K562 (cell line): ENCODE measurements at regions not wholly inside any gene's neighbourhood (a gene's known extent, or its start where the extent isn't known, plus 50 kb on each side); places are given as distances from the start of the nearest gene placed in this dataset.

ENCODE experiments used
- ATAC-seq: fragments of 200-7000 bp; cut with Tn5 transposase; 3 replicates; pipeline ENCODE4 v1.9.1; 2020; ENCODE audit warnings: moderate library complexity
- BruUV-seq: library from RNA; stranded (reverse); fragments of 400-500 nt; replicated peaks from 2 replicates; lab custom pipeline; 2021; lab: Mats Ljungman, UMichigan
- CTCF ChIA-PET: fragments of 300-600 bp; formaldehyde crosslinking; extraction: SDS; loops from one replicate; lab custom pipeline; 2021; ENCODE audit warnings: low intra/inter-chr PET ratio; lab: Yijun Ruan, JAX
- POLR2A ChIA-PET: fragments of 300-600, 350-650 bp; sonication (Branson Sonifier 250); formaldehyde crosslinking; extraction: SDS; loops from one replicate; lab custom pipeline; 2021; ENCODE audit warnings: antibody characterized with exemption, inconsistent platforms; lab: Yijun Ruan, JAX
- DNase-seq, 4 experiments: peaks; one replicate each; pipeline versions ENCODE4 v3.0.0 to v3.0.0-alpha.2; 2011 to 2018; ENCODE audit warnings: low spot score in 3 of 4, mixed read lengths in 3 of 4; ENCODE audit errors: extremely low read depth in 1 of 4
- FAIRE-seq: peaks from 2 replicates; lab custom pipeline; 2011; peaks lifted over from hg19 to GRCh38; lab: Jason Lieb, UNC
- H2AFZ ChIP-seq: 2 replicates; pipeline ENCODE4 v1.6.0; 2011; ENCODE audit warnings: low read depth, low read length, control low read depth, inconsistent platforms
- H3K27ac ChIP-seq: fragments of 200-600 bp; 3 replicates; pipeline ENCODE4 v1.8.0; 2011; ENCODE audit warnings: low read depth, mild to moderate bottlenecking, control low read depth, inconsistent platforms, low read length, moderate library complexity, mixed read lengths; ENCODE audit errors: extremely low read depth
- H3K27me3 ChIP-seq, 2 experiments: fragments of 300-600 bp in 1 of 2; 2 replicates in 1 of 2; 3 replicates in 1 of 2; pipeline versions ENCODE4 v1.6.0 to v1.8.0; 2011; ENCODE audit warnings: inconsistent platforms in 2 of 2, low read length in 2 of 2, mild to moderate bottlenecking in 1 of 2, mixed read lengths in 1 of 2, moderate library complexity in 1 of 2; ENCODE audit not compliant: control insufficient read depth in 2 of 2, insufficient read depth in 2 of 2
- H3K36me3 ChIP-seq: fragments of 300-600 bp; 3 replicates; pipeline ENCODE4 v1.8.0; 2011; ENCODE audit warnings: mild to moderate bottlenecking, low read length, inconsistent platforms; ENCODE audit not compliant: control insufficient read depth, insufficient read depth
- H3K4me1 ChIP-seq, 2 experiments: fragments of 200-600 bp in 1 of 2; replicated peaks in 1 of 2; 2 replicates in 1 of 2; 3 replicates in 1 of 2; pipeline versions ENCODE4 v1.5.1 to v1.8.0; 2011; ENCODE audit warnings: inconsistent platforms in 2 of 2, low read length in 2 of 2, mild to moderate bottlenecking in 1 of 2, mixed read lengths in 1 of 2, moderate library complexity in 1 of 2; ENCODE audit not compliant: control insufficient read depth in 2 of 2, insufficient read depth in 2 of 2
- H3K4me2 ChIP-seq: 2 replicates; pipeline ENCODE4 v1.6.1; 2011; ENCODE audit warnings: low read length, control low read depth, inconsistent platforms, mixed read lengths; ENCODE audit not compliant: insufficient read depth
- H3K4me3 ChIP-seq: fragments of 200-600 bp; sonication (generic), shearing (Covaris generic); 2 replicates; pipeline ENCODE4 v1.5.1; 2016; ENCODE audit warnings: control low read depth, inconsistent platforms
- H3K79me2 ChIP-seq: fragments of 200-600 bp; 3 replicates; pipeline ENCODE4 v1.8.0; 2011; ENCODE audit warnings: low read length, inconsistent platforms; ENCODE audit not compliant: control insufficient read depth, insufficient read depth
- H3K9ac ChIP-seq, 2 experiments: 2 replicates each; pipeline versions ENCODE4 v1.6.0 to v1.6.1; 2011; ENCODE audit warnings: low read depth in 2 of 2, low read length in 2 of 2, control low read depth in 1 of 2, inconsistent platforms in 1 of 2, mild to moderate bottlenecking in 1 of 2, mixed read lengths in 1 of 2; ENCODE audit not compliant: insufficient read depth in 1 of 2
- H3K9me1 ChIP-seq: one replicate; pipeline ENCODE4 v1.6.0; 2011; ENCODE audit warnings: inconsistent platforms, mild to moderate bottlenecking, low read length, moderate library complexity; ENCODE audit not compliant: control insufficient read depth, insufficient read depth
- H3K9me3 ChIP-seq: replicated peaks from 2 replicates; pipeline ENCODE4 v1.5.1; 2011; ENCODE audit warnings: low read depth, low read length, inconsistent platforms; ENCODE audit not compliant: control insufficient read depth, insufficient read depth
- H4K20me1 ChIP-seq: replicated peaks from 2 replicates; pipeline ENCODE4 v1.6.1; 2011; ENCODE audit warnings: low read length, inconsistent platforms, mixed read lengths; ENCODE audit not compliant: control insufficient read depth, insufficient read depth
- CEBPZ ChIP-seq: fragments of 150-350 bp; IDR thresholded peaks from 2 replicates; pipeline ENCODE4 v1.6.1; 2014; ENCODE audit warnings: low read depth, mild to moderate bottlenecking, low read length, borderline replicate concordance
- CHAMP1 ChIP-seq: fragments of 450-650 bp; IDR thresholded peaks from 2 replicates; pipeline ENCODE4 v1.6.1; 2016; ENCODE audit warnings: mild to moderate bottlenecking
- ELF4 ChIP-seq: fragments of 450-650 bp; formaldehyde crosslinking; IDR thresholded peaks from 2 replicates; pipeline ENCODE4 v1.4.0; 2022; ENCODE audit warnings: missing genetic modification characterization
- HNRNPH1 ChIP-seq: fragments of 200-400 bp; formaldehyde crosslinking; optimal IDR thresholded peaks from 2 replicates; pipeline ENCODE3; 2017; ENCODE audit warnings: low read depth, mild to moderate bottlenecking, low read length, moderate library complexity
- IFI16 ChIP-seq: fragments of 250-450 bp; sonication (Bioruptor Pico); IDR thresholded peaks from 2 replicates; pipeline ENCODE4 v2.1.2; 2022; ENCODE audit warnings: mild to moderate bottlenecking, inconsistent platforms
- KHSRP ChIP-seq: fragments of 450-650 bp; IDR thresholded peaks from 2 replicates; pipeline ENCODE4 v1.6.1; 2017
- MLLT1 ChIP-seq, 2 experiments: fragments of 450-650 bp; IDR thresholded peaks; 2 replicates each; pipeline ENCODE4 v1.6.1; 2016
- NR1H2 ChIP-seq: sonication (generic); formaldehyde crosslinking; IDR thresholded peaks from 2 replicates; pipeline ENCODE4 v1.4.0; 2020; ENCODE audit warnings: mild to moderate bottlenecking, missing genetic modification reagents
- OTX1 ChIP-seq: fragments of 450-650 bp; formaldehyde crosslinking; IDR thresholded peaks from 2 replicates; pipeline ENCODE4 v1.4.0; 2022; ENCODE audit warnings: mild to moderate bottlenecking
- RFX1 ChIP-seq: fragments of 450-650 bp; IDR thresholded peaks from 2 replicates; pipeline ENCODE4 v1.6.1; 2016; ENCODE audit warnings: mild to moderate bottlenecking, moderate library complexity
- SAFB ChIP-seq: fragments of 200-400 bp; formaldehyde crosslinking; IDR thresholded peaks from 2 replicates; pipeline ENCODE4 v1.6.1; 2017; ENCODE audit warnings: low read depth, low read length, borderline replicate concordance
- ZNF696 ChIP-seq: fragments of 250-450 bp; sonication (Bioruptor Pico); conservative IDR thresholded peaks from 2 replicates; pipeline ENCODE4 v1.4.0; 2020; ENCODE audit warnings: mild to moderate bottlenecking, moderate library complexity
- WGBS: fragments of 100-300 bp; shearing (Covaris generic); methylation state at CpG from one replicate; pipeline ENCODE4 v1.1.6; 2016; ENCODE audit warnings: low coverage, mixed read lengths; ENCODE audit not compliant: insufficient coverage; ENCODE audit errors: missing lambda C conversion rate; 5-methylcytosine and 5-hydroxymethylcytosine counted together
- in situ Hi-C: fragments of 300-500 bp; cut with MboI; formaldehyde crosslinking; loops from 4 replicates; pipeline ENCODE4 v1.15.0; 2018; ENCODE audit warnings: inconsistent platforms, mixed read lengths
- intact Hi-C: fragments of 100-400 bp; cut with micrococcal nuclease; formaldehyde crosslinking; loops from 2 replicates; pipeline ENCODE4 v1.14.2; 2022
- TF ChIP-seq, protein P1 (sequence below), 2 experiments: fragments of 200-800 bp in 1 of 2; sonication (Bioruptor generic) in 1 of 2; sonication (generic) in 1 of 2; formaldehyde crosslinking in 1 of 2; IDR thresholded peaks in 1 of 2; conservative IDR thresholded peaks in 1 of 2; 2 replicates each; pipeline versions ENCODE4 v1.5.0 to v1.6.1; 2016 to 2020; ENCODE audit warnings: missing compliant biosample characterization in 1 of 2, missing genetic modification characterization in 1 of 2, missing genetic modification reagents in 1 of 2

GRCh38 chr2:216994353-216994854 is 134.5 kb upstream of the TNP1 start:
- in situ Hi-C loops, result loop anchor here (25.0 kb wide), 1 partner anchor 518 kb away; no protein-coding TSS in a partner anchor
- Histone ChIP-seq H3K9ac (no peak overlapping the region; a peak in 1 of 4 replicates), H3K27me3 (peaks cover 0 to 17% of the 10 kb centered on the region in 2 experiments; a peak in 3 of 5 replicates), H3K4me2 (no peak overlapping the region), H2AFZ (no peak overlapping the region), H3K4me3 (no peak overlapping the region), H3K9me3 (no peaks in the 10 kb centered on the region), H3K4me1 (no peaks in the 10 kb centered on the region), H3K9me1 (no peaks in the 10 kb centered on the region), H3K79me2 (no peaks in the 10 kb centered on the region), H3K36me3 (no peaks in the 10 kb centered on the region), H3K27ac (no peak overlapping the region), H4K20me1 (no peaks in the 10 kb centered on the region)
- 0% methylated on average over 4 of the region's 7 CpGs for WGBS
- ATAC-seq (no peak), FAIRE-seq (no peak), DNase-seq (no peak)
- intact Hi-C loops, result loop anchor here (5.0 kb wide), 1 partner anchor 518 kb away; no protein-coding TSS in a partner anchor
- BruUV-seq, result no TSS peak
- ChIA-PET POLR2A (interaction anchor here (0.8 kb wide), 1 partner anchor 188 kb away, joined by 3 read pairs; no protein-coding TSS in a partner anchor), CTCF (no interaction called here)
- TF ChIP-seq RFX1, result no peak
- no peak for TF ChIP-seq HNRNPH1
- TF ChIP-seq CHAMP1, result no peak
- TF ChIP-seq, protein P1, sequence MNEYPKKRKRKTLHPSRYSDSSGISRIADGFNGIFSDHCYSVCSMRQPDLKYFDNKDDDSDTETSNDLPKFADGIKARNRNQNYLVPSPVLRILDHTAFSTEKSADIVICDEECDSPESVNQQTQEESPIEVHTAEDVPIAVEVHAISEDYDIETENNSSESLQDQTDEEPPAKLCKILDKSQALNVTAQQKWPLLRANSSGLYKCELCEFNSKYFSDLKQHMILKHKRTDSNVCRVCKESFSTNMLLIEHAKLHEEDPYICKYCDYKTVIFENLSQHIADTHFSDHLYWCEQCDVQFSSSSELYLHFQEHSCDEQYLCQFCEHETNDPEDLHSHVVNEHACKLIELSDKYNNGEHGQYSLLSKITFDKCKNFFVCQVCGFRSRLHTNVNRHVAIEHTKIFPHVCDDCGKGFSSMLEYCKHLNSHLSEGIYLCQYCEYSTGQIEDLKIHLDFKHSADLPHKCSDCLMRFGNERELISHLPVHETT (CRISPR knock-in tag; conservative IDR thresholded peaks at IDR 0.05 in 1 of 2, IDR thresholded peaks at IDR 0.05 in 1 of 2), result no peak
- TF ChIP-seq CEBPZ, result no peak
- no peak for TF ChIP-seq KHSRP
- no peak for TF ChIP-seq ELF4 (CRISPR knock-in tag)
- TF ChIP-seq MLLT1 (IDR thresholded peaks at IDR 0.05), result no peak
- TF ChIP-seq ZNF696 (CRISPR knock-in tag), result no peak
- TF ChIP-seq NR1H2, result no peak
- no peak for TF ChIP-seq OTX1 (CRISPR knock-in tag)
- TF ChIP-seq IFI16 (CRISPR knock-in tag), result no peak
- no peak for TF ChIP-seq SAFB
